ENCODE measurements at regions not wholly inside any gene's neighbourhood (a gene's known extent, or its start where the extent isn't known, plus 50 kb on each side); places are given as distances from the start of the nearest gene placed in this dataset.

GRCh38 chr2:57542081-57542480 is 504.5 kb upstream of the VRK2 start:
- Histone ChIP-seq H3K4me3 (ENCODE audit: low read depth, low read length) (no peak overlapping the region), H3K27me3 (ENCODE audit: control insufficient read depth, insufficient read depth, low read length) (no peaks in the 10 kb centered on the region), H3K36me3 (ENCODE audit: control insufficient read depth, insufficient read depth, low read length) (no peaks in the 10 kb centered on the region)
- TF ChIP-seq CTCF (IDR thresholded peaks at IDR 0.05; ENCODE audit: insufficient read depth, low read length, poor library complexity, severe bottlenecking): no peak
- DNase-seq (ENCODE audit: low read depth): peak; percentile 16

- Histone ChIP-seq H3K36me3 (ENCODE audit: control insufficient read depth, insufficient read depth, low read length) (no peaks in the 10 kb centered on the region), H3K4me3 (ENCODE audit: low read depth, low read length) (no peak overlapping the region), H3K27me3 (ENCODE audit: control insufficient read depth, insufficient read depth, low read length) (no peaks in the 10 kb centered on the region)
- DNase-seq (ENCODE audit: low read depth): no peak
- TF ChIP-seq CTCF (IDR thresholded peaks at IDR 0.05; ENCODE audit: insufficient read depth, low read length, poor library complexity, severe bottlenecking): no peak
These were observed 503.4 kb upstream of the VRK2 start for GRCh38 chr2:57543211-57543610.

GRCh38 chr2:57544624-57545023 is 502.0 kb upstream of the VRK2 start:
- no peaks in the 10 kb centered on the region for H3K36me3 ChIP-seq (ENCODE audit: control insufficient read depth, insufficient read depth, low read length)
- no peak for DNase-seq (ENCODE audit: low read depth)
- H3K27me3 ChIP-seq (ENCODE audit: control insufficient read depth, insufficient read depth, low read length): no peaks in the 10 kb centered on the region
- H3K4me3 ChIP-seq (ENCODE audit: low read depth, low read length): no peak overlapping the region
- no peak for TF ChIP-seq CTCF (IDR thresholded peaks at IDR 0.05; ENCODE audit: insufficient read depth, low read length, poor library complexity, severe bottlenecking)

DNA sequence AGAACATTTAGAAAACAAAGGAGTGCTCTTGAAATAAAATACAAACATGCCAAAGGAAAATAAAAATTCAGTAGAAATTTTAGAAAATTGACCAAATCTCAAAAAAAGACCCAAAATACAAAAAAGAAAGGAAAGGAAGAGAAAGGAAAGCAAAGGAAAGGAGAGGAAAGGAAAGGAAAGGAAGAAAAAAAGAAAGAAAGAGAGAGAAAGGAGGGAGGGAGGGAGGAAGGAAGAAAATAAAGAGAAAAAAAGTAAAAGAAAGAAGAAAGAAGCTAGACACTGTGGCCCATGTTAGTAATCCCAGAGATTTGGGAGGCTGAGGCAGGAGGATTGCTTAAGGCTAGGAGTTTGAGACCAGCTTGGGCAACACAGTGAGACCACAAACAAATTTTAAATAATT is 500.1 kb upstream of the VRK2 start:
- no peak for DNase-seq (ENCODE audit: low read depth)
- H3K4me3 ChIP-seq (ENCODE audit: low read depth, low read length): no peak overlapping the region
- TF ChIP-seq CTCF (IDR thresholded peaks at IDR 0.05; ENCODE audit: insufficient read depth, low read length, poor library complexity, severe bottlenecking): no peak
- H3K27me3 ChIP-seq (ENCODE audit: control insufficient read depth, insufficient read depth, low read length): no peaks in the 10 kb centered on the region
- H3K36me3 ChIP-seq (ENCODE audit: control insufficient read depth, insufficient read depth, low read length): no peaks in the 10 kb centered on the region

GRCh38 chr2:57549642-57550102 is 496.9 kb upstream of the VRK2 start:
- DNase-seq (ENCODE audit: low read depth): no peak
- peak; percentile 41 for TF ChIP-seq CTCF (IDR thresholded peaks at IDR 0.05; ENCODE audit: insufficient read depth, low read length, poor library complexity, severe bottlenecking)
- no peaks in the 10 kb centered on the region for H3K27me3 ChIP-seq (ENCODE audit: control insufficient read depth, insufficient read depth, low read length)

DNA sequence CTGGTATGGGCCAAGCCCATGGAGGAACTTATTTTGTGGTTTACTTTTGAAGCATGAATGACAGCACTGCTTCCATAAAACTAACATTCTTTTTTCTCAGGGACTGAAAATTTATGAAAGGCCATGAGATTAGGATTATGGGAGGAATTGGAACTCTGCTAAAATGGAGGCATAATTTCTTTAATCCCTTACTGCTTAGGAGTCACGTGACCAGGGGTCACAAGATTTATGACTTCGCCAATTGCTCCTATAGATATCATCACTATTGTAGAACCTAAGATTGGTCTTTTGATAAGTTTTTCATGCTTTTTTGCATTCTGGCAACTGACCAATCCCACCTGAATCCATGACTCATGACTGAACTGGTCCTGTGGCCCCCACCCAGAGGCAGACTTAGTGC is 495.7 kb upstream of the VRK2 start:
- no peaks in the 10 kb centered on the region for H3K36me3 ChIP-seq (ENCODE audit: control insufficient read depth, insufficient read depth, low read length)
- DNase-seq (ENCODE audit: low read depth): no peak
- no peaks in the 10 kb centered on the region for H3K27me3 ChIP-seq (ENCODE audit: control insufficient read depth, insufficient read depth, low read length)
- TF ChIP-seq CTCF (IDR thresholded peaks at IDR 0.05; ENCODE audit: insufficient read depth, low read length, poor library complexity, severe bottlenecking): no peak
- no peak overlapping the region for H3K4me3 ChIP-seq (ENCODE audit: low read depth, low read length)

More at GRCh38 chr2:57549642-57550102, 496.9 kb upstream of the VRK2 start:
- Histone ChIP-seq H3K4me3 (ENCODE audit: low read depth, low read length) (no peak overlapping the region), H3K36me3 (ENCODE audit: control insufficient read depth, insufficient read depth, low read length) (no peaks in the 10 kb centered on the region)
